Endothelial cell of umbilical vein (primary cell): ENCODE measurements at regions not wholly inside any gene's neighbourhood (a gene's known extent, or its start where the extent isn't known, plus 50 kb on each side); places are given as distances from the start of the nearest gene placed in this dataset.

Experiments
- MAX ChIP-seq: IDR thresholded peaks from 2 replicates; pipeline ENCODE4 v1.6.1; 2011; ENCODE audit not compliant: insufficient read depth, insufficient read length
- POLR2A ChIP-seq: IDR thresholded peaks from 2 replicates; pipeline ENCODE4 v1.6.1; 2012; ENCODE audit warnings: low read depth, mild to moderate bottlenecking, control low read depth, low read length
- TF ChIP-seq, protein P1 (sequence below), 2 donors: IDR thresholded peaks; 1 replicate in 1 of 2; 2 replicates in 1 of 2; pipeline ENCODE4 v1.5.1; 2011; ENCODE audit warnings: low read length in 2 of 2, mild to moderate bottlenecking in 2 of 2, moderate library complexity in 2 of 2, control low read depth in 1 of 2, inconsistent platforms in 1 of 2, low read depth in 1 of 2; ENCODE audit not compliant: insufficient read depth in 1 of 2; ENCODE audit errors: extremely low read depth in 1 of 2

DNA sequence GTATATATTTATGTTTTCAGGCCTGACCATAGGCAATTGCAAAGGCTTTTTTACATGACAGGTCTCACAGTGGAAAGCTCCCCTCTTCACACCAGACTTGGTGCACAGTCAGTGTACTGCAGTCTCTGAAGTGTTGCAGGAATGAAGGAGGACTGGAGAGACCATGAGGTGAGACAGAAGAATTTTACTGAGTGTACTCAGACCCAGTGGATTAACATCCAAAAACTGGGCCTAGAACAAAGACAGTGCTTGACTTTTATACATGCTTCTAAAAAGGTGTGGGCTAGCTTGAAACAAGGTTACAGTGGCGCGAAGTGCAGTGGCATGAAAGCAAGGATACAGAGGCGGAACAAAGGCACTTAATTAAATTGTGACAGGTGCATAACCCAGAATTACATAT is 822.9 kb downstream of the RAPGEF2 start:
- TF ChIP-seq, protein P1, sequence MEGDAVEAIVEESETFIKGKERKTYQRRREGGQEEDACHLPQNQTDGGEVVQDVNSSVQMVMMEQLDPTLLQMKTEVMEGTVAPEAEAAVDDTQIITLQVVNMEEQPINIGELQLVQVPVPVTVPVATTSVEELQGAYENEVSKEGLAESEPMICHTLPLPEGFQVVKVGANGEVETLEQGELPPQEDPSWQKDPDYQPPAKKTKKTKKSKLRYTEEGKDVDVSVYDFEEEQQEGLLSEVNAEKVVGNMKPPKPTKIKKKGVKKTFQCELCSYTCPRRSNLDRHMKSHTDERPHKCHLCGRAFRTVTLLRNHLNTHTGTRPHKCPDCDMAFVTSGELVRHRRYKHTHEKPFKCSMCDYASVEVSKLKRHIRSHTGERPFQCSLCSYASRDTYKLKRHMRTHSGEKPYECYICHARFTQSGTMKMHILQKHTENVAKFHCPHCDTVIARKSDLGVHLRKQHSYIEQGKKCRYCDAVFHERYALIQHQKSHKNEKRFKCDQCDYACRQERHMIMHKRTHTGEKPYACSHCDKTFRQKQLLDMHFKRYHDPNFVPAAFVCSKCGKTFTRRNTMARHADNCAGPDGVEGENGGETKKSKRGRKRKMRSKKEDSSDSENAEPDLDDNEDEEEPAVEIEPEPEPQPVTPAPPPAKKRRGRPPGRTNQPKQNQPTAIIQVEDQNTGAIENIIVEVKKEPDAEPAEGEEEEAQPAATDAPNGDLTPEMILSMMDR (IDR thresholded peaks at IDR 0.05; ENCODE audit: extremely low read depth in 1 of 2, insufficient read depth in 1 of 2, low read depth in 1 of 2, low read length in 2 of 2): no peak
- TF ChIP-seq POLR2A (no peak), MAX (no peak)
